HepG2 (cell line): ENCODE measurements at regions not wholly inside any gene's neighbourhood (a gene's known extent, or its start where the extent isn't known, plus 50 kb on each side); places are given as distances from the start of the nearest gene placed in this dataset.
A peak's percentile ranks its signal among the peaks of the same experiment; 100 is the strongest.

Source experiments
- ATAC-seq: fragments of 200-7000 bp; cut with Tn5 transposase; 3 replicates; pipeline ENCODE4 v1.9.1; 2020; ENCODE audit warnings: mild to moderate bottlenecking, moderate library complexity
- BruUV-seq: library from RNA; stranded (reverse); fragments of 400-500 nt; replicated peaks from 2 replicates; lab custom pipeline; 2021; lab: Mats Ljungman, UMichigan
- CTCF ChIA-PET: fragments of 300-600 bp; formaldehyde crosslinking; extraction: SDS; loops from one replicate; lab custom pipeline; 2021; ENCODE audit warnings: low total read pairs, inconsistent platforms, low intra/inter-chr PET ratio; lab: Yijun Ruan, JAX
- POLR2A ChIA-PET: fragments of 350-600 bp; sonication (Branson Sonifier 250); formaldehyde crosslinking; loops from one replicate; lab custom pipeline; 2020; ENCODE audit warnings: antibody characterized with exemption, inconsistent platforms; lab: Yijun Ruan, JAX
- DNase-seq: peaks from one replicate; pipeline ENCODE4 v3.0.0-alpha.2; 2015; ENCODE audit warnings: low spot score
- FAIRE-seq: peaks from 3 replicates; lab custom pipeline; 2011; peaks lifted over from hg19 to GRCh38; lab: Jason Lieb, UNC
- H2AFZ ChIP-seq: one replicate; pipeline ENCODE4 v1.6.1; 2011; ENCODE audit warnings: low read length, inconsistent platforms
- H3K27ac ChIP-seq: fragments of 300-600 bp; 3 replicates; pipeline ENCODE4 v1.8.0; 2011; ENCODE audit warnings: mixed run types, mild to moderate bottlenecking, mixed read lengths, low read length, inconsistent platforms; ENCODE audit not compliant: insufficient read depth; ENCODE audit errors: extremely low read length
- H3K27me3 ChIP-seq, 2 experiments: fragments of 200-600 bp in 1 of 2; 2 replicates in 1 of 2; 3 replicates in 1 of 2; pipeline versions ENCODE4 v1.6.0 to v1.8.0; 2011; ENCODE audit warnings: low read length in 2 of 2, mild to moderate bottlenecking in 2 of 2, moderate library complexity in 2 of 2, inconsistent platforms in 1 of 2; ENCODE audit not compliant: insufficient read depth in 2 of 2, control insufficient read depth in 1 of 2
- H3K36me3 ChIP-seq, 2 experiments: fragments of 200-600 bp in 1 of 2; replicated peaks in 1 of 2; 2 replicates in 1 of 2; 3 replicates in 1 of 2; pipeline versions ENCODE4 v1.5.1 to v1.8.0; 2011; ENCODE audit warnings: low read length in 2 of 2, inconsistent platforms in 1 of 2; ENCODE audit not compliant: insufficient read depth in 2 of 2, control insufficient read depth in 1 of 2
- H3K4me1 ChIP-seq: 2 replicates; pipeline ENCODE4 v1.5.1; 2012; ENCODE audit warnings: low read length, inconsistent platforms; ENCODE audit not compliant: insufficient read depth
- H3K4me2 ChIP-seq: 2 replicates; pipeline ENCODE4 v1.6.0; 2011; ENCODE audit warnings: low read depth, low read length, inconsistent platforms
- H3K4me3 ChIP-seq, 3 experiments: fragments of 200-600 bp in 1 of 3; sonication (generic), shearing (Covaris generic) in 1 of 3; replicated peaks in 1 of 3; 2 replicates each; pipeline ENCODE4 v1.5.1; 2011 to 2016; ENCODE audit warnings: low read length in 3 of 3, inconsistent platforms in 2 of 3, low read depth in 2 of 3, mild to moderate bottlenecking in 2 of 3, control low read depth in 1 of 3, mixed read lengths in 1 of 3; ENCODE audit not compliant: insufficient read depth in 1 of 3
- H3K79me2 ChIP-seq: one replicate; pipeline ENCODE4 v1.6.1; 2011; ENCODE audit warnings: low read length, inconsistent platforms; ENCODE audit not compliant: insufficient read depth
- H3K9ac ChIP-seq: 2 replicates; pipeline ENCODE4 v1.6.0; 2011; ENCODE audit warnings: mild to moderate bottlenecking, low read depth, low read length, inconsistent platforms; ENCODE audit not compliant: insufficient read depth
- H3K9me3 ChIP-seq: 2 replicates; pipeline ENCODE4 v1.5.1; 2012; ENCODE audit warnings: mild to moderate bottlenecking, low read length
- H4K20me1 ChIP-seq: 2 replicates; pipeline ENCODE4 v1.6.0; 2011; ENCODE audit warnings: inconsistent platforms, mild to moderate bottlenecking, low read length, moderate library complexity; ENCODE audit not compliant: insufficient read depth
- ATF7-NPFF ChIP-seq: sonication (generic); formaldehyde crosslinking; IDR thresholded peaks from 2 replicates; pipeline ENCODE4 v1.8.1; 2023; ENCODE audit warnings: mild to moderate bottlenecking, low read depth, missing genetic modification reagents, moderate library complexity
- BCL6 ChIP-seq: IDR thresholded peaks from 2 replicates; pipeline ENCODE4 v1.6.1; 2016; ENCODE audit warnings: missing genetic modification reagents, missing compliant biosample characterization
- ELF1 ChIP-seq: sonication (generic); formaldehyde crosslinking; IDR thresholded peaks from 2 replicates; pipeline ENCODE4 v1.4.0; 2020; ENCODE audit warnings: missing genetic modification reagents
- GABPA ChIP-seq, 2 experiments: IDR thresholded peaks; 2 replicates each; pipeline ENCODE4 v1.6.1; 2011 to 2016; ENCODE audit warnings: low read depth in 2 of 2, low read length in 1 of 2, missing biosample characterization in 1 of 2, missing genetic modification characterization in 1 of 2
- GABPB1 ChIP-seq: IDR thresholded peaks from 2 replicates; pipeline ENCODE4 v1.6.1; 2016; ENCODE audit warnings: mild to moderate bottlenecking, missing genetic modification reagents, moderate library complexity, missing compliant biosample characterization
- PPARG ChIP-seq: conservative IDR thresholded peaks from 2 replicates; pipeline ENCODE4 v1.6.1; 2016; ENCODE audit warnings: missing biosample characterization, missing genetic modification reagents
- RFXAP ChIP-seq: sonication (generic); formaldehyde crosslinking; IDR thresholded peaks from 2 replicates; pipeline ENCODE4 v1.4.0; 2020; ENCODE audit warnings: missing genetic modification reagents, borderline replicate concordance
- RXRA ChIP-seq: sonication (generic); formaldehyde crosslinking; IDR thresholded peaks from 2 replicates; pipeline ENCODE4 v1.5.1; 2020; ENCODE audit warnings: missing genetic modification reagents
- ZC3H4 ChIP-seq: sonication (generic); formaldehyde crosslinking; IDR thresholded peaks from 2 replicates; pipeline ENCODE4 v1.4.0; 2020; ENCODE audit warnings: missing genetic modification reagents, borderline replicate concordance
- ZNF276 ChIP-seq: sonication (generic); formaldehyde crosslinking; IDR thresholded peaks from 2 replicates; pipeline ENCODE4 v1.4.0; 2020; ENCODE audit warnings: mild to moderate bottlenecking, low read depth, missing genetic modification reagents
- ZNF431 ChIP-seq: sonication (generic); formaldehyde crosslinking; IDR thresholded peaks from 2 replicates; pipeline ENCODE4 v1.9.0; 2022; ENCODE audit warnings: missing genetic modification reagents, low read depth, mild to moderate bottlenecking, borderline replicate concordance
- ZNF598 ChIP-seq: sonication (generic); formaldehyde crosslinking; IDR thresholded peaks from 2 replicates; pipeline ENCODE4 v1.5.1; 2020; ENCODE audit warnings: mild to moderate bottlenecking, missing genetic modification reagents, borderline replicate concordance
- ZNF619 ChIP-seq: sonication (generic); formaldehyde crosslinking; IDR thresholded peaks from 2 replicates; pipeline ENCODE4 v1.4.0; 2020; ENCODE audit warnings: mild to moderate bottlenecking, missing genetic modification reagents
- ZNF768 ChIP-seq: sonication (generic); formaldehyde crosslinking; IDR thresholded peaks from 2 replicates; pipeline ENCODE4 v1.4.0; 2020; ENCODE audit warnings: missing genetic modification reagents
- WGBS: methylation state at CpG from one replicate; pipeline ENCODE4 v1.1.6; 2017; ENCODE audit warnings: low lambda C conversion rate; 5-methylcytosine and 5-hydroxymethylcytosine counted together
- in situ Hi-C: cut with HindIII; loops from 2 replicates; pipeline ENCODE4 v1.10.0; 2017; ENCODE audit warnings: low pct_unique_long_range_greater_than_20kb; ENCODE audit not compliant: extremely low pct_ligation_motif_present
- intact Hi-C: fragments of 100-400 bp; cut with micrococcal nuclease; formaldehyde crosslinking; loops from one replicate; pipeline ENCODE4 v1.10.0; 2022; ENCODE audit not compliant: unreplicated experiment

- H4K20me1 ChIP-seq, result no peaks in the 10 kb centered on the region
- CTCF ChIA-PET, result no interaction called here
- no peak overlapping the region for H3K4me3 ChIP-seq
- 21% methylated on average over 2 of the region's 2 CpGs for WGBS
- H3K9me3 ChIP-seq, result peaks cover 9% of the 10 kb centered on the region; the same call in 1 of the 2 replicates
- FAIRE-seq, result no peak
- H3K4me1 ChIP-seq, result no peaks in the 10 kb centered on the region
- no peaks in the 10 kb centered on the region for H3K79me2 ChIP-seq
- intact Hi-C loops (no loop called here), in situ Hi-C loops (no loop called here)
- TF ChIP-seq ZNF431 (CRISPR knock-in tag), result no peak
- TF ChIP-seq RXRA (CRISPR knock-in tag), result no peak
- no peak for TF ChIP-seq BCL6 (CRISPR knock-in tag)
- no peak for TF ChIP-seq GABPA (IDR thresholded peaks at IDR 0.05; ENCODE audit: low read depth, low read length)
- no peak for TF ChIP-seq GABPA (CRISPR knock-in tag; IDR thresholded peaks at IDR 0.05; ENCODE audit: low read depth)
- no peak for TF ChIP-seq ZNF276
- no peak for TF ChIP-seq PPARG (CRISPR knock-in tag)
- no peak for TF ChIP-seq ELF1 (CRISPR knock-in tag)
- TF ChIP-seq RFXAP (CRISPR knock-in tag), result no peak
- no peak for TF ChIP-seq ZNF598 (CRISPR knock-in tag)
- TF ChIP-seq GABPB1, result no peak
- TF ChIP-seq ZNF768 (CRISPR knock-in tag), result no peak
- no peak for TF ChIP-seq ZC3H4 (CRISPR knock-in tag)
- no peak for TF ChIP-seq ZNF619 (CRISPR knock-in tag)
- no peak for TF ChIP-seq ATF7-NPFF (CRISPR knock-in tag)
- POLR2A ChIA-PET, result no interaction called here
- ATAC-seq, result peak; percentile 58; the same call in 2 of the 3 replicates
- DNase-seq, result no peak
- no peaks in the 10 kb centered on the region for H3K27me3 ChIP-seq
- BruUV-seq, result no TSS peak
- H3K36me3 ChIP-seq, result no peaks in the 10 kb centered on the region
- no peak overlapping the region for H3K4me2 ChIP-seq
- no peak overlapping the region for H3K9ac ChIP-seq
- H3K27ac ChIP-seq, result no peak overlapping the region
- no peak overlapping the region for H2AFZ ChIP-seq
Measured at GRCh38 chr7:89695241-89695640, 459.0 kb upstream of the STEAP1 start.
